ENCODE measurements at regions not wholly inside any gene's neighbourhood (a gene's known extent, or its start where the extent isn't known, plus 50 kb on each side); places are given as distances from the start of the nearest gene placed in this dataset.
A peak's percentile ranks its signal among the peaks of the same experiment; 100 is the strongest.

- no peak overlapping the region for H2AFZ ChIP-seq (ENCODE audit: low read length)
- no peaks in the 10 kb centered on the region for H3K9me2 ChIP-seq (replicated peaks; ENCODE audit: insufficient read depth, low read length)
- H4K20me1 ChIP-seq (ENCODE audit: insufficient read depth, low read depth, low read length) = no peaks in the 10 kb centered on the region
- no peaks in the 10 kb centered on the region for H3K27me3 ChIP-seq (ENCODE audit: low read length)
- H3K4me3 ChIP-seq (ENCODE audit: low read length) = no peak overlapping the region
- no peaks in the 10 kb centered on the region for H3K4me1 ChIP-seq (ENCODE audit: low read length)
- DNase-seq = no peak
- no peak overlapping the region for H3K27ac ChIP-seq (ENCODE audit: low read length)
- H3K36me3 ChIP-seq (ENCODE audit: insufficient read depth, low read length) = no peaks in the 10 kb centered on the region
- H3K9ac ChIP-seq (ENCODE audit: low read length) = no peak overlapping the region
- no peaks in the 10 kb centered on the region for H3K9me3 ChIP-seq (ENCODE audit: low read length)
- H3K79me2 ChIP-seq (ENCODE audit: low read length) = no peaks in the 10 kb centered on the region
- no peak overlapping the region for H3K4me2 ChIP-seq (ENCODE audit: low read depth, low read length, poor library complexity, severe bottlenecking)
Observed at GRCh38 chr6:74114428-74114827, 418.4 kb downstream of the CD109 start.

- no peaks in the 10 kb centered on the region for H3K27me3 ChIP-seq (ENCODE audit: low read length)
- H3K9ac ChIP-seq (ENCODE audit: low read length) = no peak overlapping the region
Observed at GRCh38 chr6:74113901-74114300, 417.9 kb downstream of the CD109 start.

GRCh38 chr6:74103417-74103816 is 407.4 kb downstream of the CD109 start:
- Histone ChIP-seq H4K20me1 (ENCODE audit: insufficient read depth, low read depth, low read length) (no peaks in the 10 kb centered on the region), H3K79me2 (ENCODE audit: low read length) (no peaks in the 10 kb centered on the region), H3K27me3 (ENCODE audit: low read length) (no peaks in the 10 kb centered on the region), H3K36me3 (ENCODE audit: insufficient read depth, low read length) (no peaks in the 10 kb centered on the region), H3K4me3 (ENCODE audit: low read length) (no peak overlapping the region), H3K4me1 (ENCODE audit: low read length) (no peaks in the 10 kb centered on the region), H3K9me2 (replicated peaks; ENCODE audit: insufficient read depth, low read length) (no peaks in the 10 kb centered on the region), H3K9me3 (ENCODE audit: low read length) (no peaks in the 10 kb centered on the region), H3K4me2 (ENCODE audit: low read depth, low read length, poor library complexity, severe bottlenecking) (no peak overlapping the region), H3K9ac (ENCODE audit: low read length) (no peak overlapping the region), H2AFZ (ENCODE audit: low read length) (no peak overlapping the region), H3K27ac (ENCODE audit: low read length) (no peak overlapping the region)
- DNase-seq = no peak

More at GRCh38 chr6:74113901-74114300, 417.9 kb downstream of the CD109 start:
- Histone ChIP-seq H3K27ac (ENCODE audit: low read length) (no peak overlapping the region), H3K9me3 (ENCODE audit: low read length) (no peaks in the 10 kb centered on the region), H3K79me2 (ENCODE audit: low read length) (no peaks in the 10 kb centered on the region), H4K20me1 (ENCODE audit: insufficient read depth, low read depth, low read length) (no peaks in the 10 kb centered on the region), H3K4me1 (ENCODE audit: low read length) (no peaks in the 10 kb centered on the region), H3K36me3 (ENCODE audit: insufficient read depth, low read length) (no peaks in the 10 kb centered on the region), H2AFZ (ENCODE audit: low read length) (no peak overlapping the region), H3K9me2 (replicated peaks; ENCODE audit: insufficient read depth, low read length) (no peaks in the 10 kb centered on the region), H3K4me2 (ENCODE audit: low read depth, low read length, poor library complexity, severe bottlenecking) (no peak overlapping the region), H3K4me3 (ENCODE audit: low read length) (no peak overlapping the region)
- DNase-seq = no peak

DNA sequence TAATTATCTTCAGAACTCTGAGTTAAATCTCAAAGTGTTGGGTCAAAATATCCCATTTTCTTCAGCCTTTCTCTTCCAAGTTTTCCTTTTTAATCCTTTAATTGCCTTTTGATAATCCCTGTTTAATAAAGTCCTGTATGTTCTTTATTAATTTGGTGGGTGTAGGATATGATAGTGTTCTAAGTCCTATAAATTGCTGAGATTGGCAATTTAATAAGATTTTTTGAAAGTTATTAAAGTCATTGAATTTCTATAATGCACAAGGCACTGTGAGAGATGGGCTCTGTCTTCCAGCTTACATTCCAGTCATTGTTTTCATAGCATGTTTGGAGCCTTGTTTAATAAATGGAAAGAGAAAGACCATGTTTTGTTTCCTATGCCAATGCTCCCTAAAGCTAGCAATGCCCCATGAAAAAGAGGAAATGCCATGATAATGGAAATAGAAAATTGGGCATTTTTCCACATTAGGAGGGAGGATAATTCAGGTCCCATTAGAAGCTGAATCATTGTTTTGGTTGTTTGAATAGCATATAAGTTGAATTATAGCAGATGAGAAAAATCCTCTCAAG is 404.8 kb downstream of the CD109 start:
- Histone ChIP-seq H3K27me3 (ENCODE audit: low read length) (no peaks in the 10 kb centered on the region), H3K27ac (ENCODE audit: low read length) (no peak overlapping the region), H3K9ac (ENCODE audit: low read length) (no peak overlapping the region)

DNA sequence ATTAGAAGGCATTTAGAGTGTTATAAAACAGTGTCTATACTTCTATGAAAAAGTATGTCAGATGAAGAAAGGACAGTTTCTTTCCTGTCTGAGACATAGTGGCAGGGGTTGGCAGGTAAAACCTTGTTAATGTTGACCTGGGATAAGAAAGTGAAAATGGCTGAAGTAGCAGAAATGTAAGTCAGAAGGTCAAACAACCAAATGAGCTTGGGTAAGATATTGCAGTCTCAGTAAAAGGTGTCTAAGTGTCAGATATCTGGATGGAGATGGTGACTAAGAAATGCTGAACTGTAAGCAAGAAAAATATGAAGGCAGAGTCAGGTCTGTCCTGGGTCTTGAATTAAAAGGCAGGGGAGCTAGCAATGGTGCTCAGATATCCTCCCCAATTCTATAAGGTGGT is 400.3 kb downstream of the CD109 start:
- H2AFZ ChIP-seq (ENCODE audit: low read length) = no peak overlapping the region

More for the DNA sequence above, 404.8 kb downstream of the CD109 start:
- Histone ChIP-seq H3K79me2 (ENCODE audit: low read length) (no peaks in the 10 kb centered on the region), H3K4me3 (ENCODE audit: low read length) (no peak overlapping the region), H3K9me3 (ENCODE audit: low read length) (no peaks in the 10 kb centered on the region), H3K9me2 (replicated peaks; ENCODE audit: insufficient read depth, low read length) (no peaks in the 10 kb centered on the region), H3K36me3 (ENCODE audit: insufficient read depth, low read length) (no peaks in the 10 kb centered on the region), H2AFZ (ENCODE audit: low read length) (no peak overlapping the region), H3K4me2 (ENCODE audit: low read depth, low read length, poor library complexity, severe bottlenecking) (no peak overlapping the region), H3K4me1 (ENCODE audit: low read length) (no peaks in the 10 kb centered on the region), H4K20me1 (ENCODE audit: insufficient read depth, low read depth, low read length) (no peaks in the 10 kb centered on the region)
- DNase-seq = no peak

GRCh38 chr6:74093361-74093760 is 397.4 kb downstream of the CD109 start:
- H3K36me3 ChIP-seq (ENCODE audit: insufficient read depth, low read length) = no peaks in the 10 kb centered on the region
- H2AFZ ChIP-seq (ENCODE audit: low read length) = no peak overlapping the region
- no peaks in the 10 kb centered on the region for H3K79me2 ChIP-seq (ENCODE audit: low read length)
- DNase-seq = no peak
- no peak overlapping the region for H3K4me2 ChIP-seq (ENCODE audit: low read depth, low read length, poor library complexity, severe bottlenecking)
- no peak overlapping the region for H3K4me3 ChIP-seq (ENCODE audit: low read length)
- no peak overlapping the region for H3K27ac ChIP-seq (ENCODE audit: low read length)
- H3K9ac ChIP-seq (ENCODE audit: low read length) = no peak overlapping the region
- no peaks in the 10 kb centered on the region for H3K9me3 ChIP-seq (ENCODE audit: low read length)
- no peaks in the 10 kb centered on the region; the same call in 1 of the 2 replicates for H4K20me1 ChIP-seq (ENCODE audit: insufficient read depth, low read depth, low read length)
- H3K4me1 ChIP-seq (ENCODE audit: low read length) = no peaks in the 10 kb centered on the region
- H3K9me2 ChIP-seq (replicated peaks; ENCODE audit: insufficient read depth, low read length) = no peaks in the 10 kb centered on the region
- H3K27me3 ChIP-seq (ENCODE audit: low read length) = no peaks in the 10 kb centered on the region

More for the DNA sequence above, 400.3 kb downstream of the CD109 start:
- Histone ChIP-seq H3K9me2 (replicated peaks; ENCODE audit: insufficient read depth, low read length) (no peaks in the 10 kb centered on the region), H3K27ac (ENCODE audit: low read length) (no peak overlapping the region), H4K20me1 (ENCODE audit: insufficient read depth, low read depth, low read length) (no peaks in the 10 kb centered on the region; the same call in 1 of the 2 replicates), H3K4me3 (ENCODE audit: low read length) (no peak overlapping the region), H3K9ac (ENCODE audit: low read length) (no peak overlapping the region), H3K79me2 (ENCODE audit: low read length) (no peaks in the 10 kb centered on the region), H3K4me1 (ENCODE audit: low read length) (no peaks in the 10 kb centered on the region), H3K27me3 (ENCODE audit: low read length) (no peaks in the 10 kb centered on the region), H3K9me3 (ENCODE audit: low read length) (no peaks in the 10 kb centered on the region), H3K4me2 (ENCODE audit: low read depth, low read length, poor library complexity, severe bottlenecking) (no peak overlapping the region), H3K36me3 (ENCODE audit: insufficient read depth, low read length) (no peaks in the 10 kb centered on the region)
- DNase-seq = no peak

DNA sequence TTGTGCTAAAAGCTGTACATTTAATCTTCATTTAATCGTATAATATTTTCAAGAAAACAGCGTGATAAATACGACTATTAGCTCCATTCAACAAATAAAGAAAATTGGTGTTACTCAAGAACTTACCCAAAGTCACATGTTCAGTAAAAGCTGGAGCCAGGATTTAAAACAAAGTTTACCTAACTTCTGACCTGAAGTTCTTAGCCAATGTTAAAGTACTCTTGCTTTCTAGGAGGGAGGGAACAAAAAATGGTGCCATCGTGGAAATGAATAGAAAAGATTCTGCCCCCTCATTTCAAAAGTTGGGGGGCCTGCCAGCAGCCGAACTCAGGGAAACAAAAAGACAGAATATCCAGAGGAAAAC is 395.8 kb downstream of the CD109 start:
- H3K9me2 ChIP-seq (replicated peaks; ENCODE audit: insufficient read depth, low read length) = no peaks in the 10 kb centered on the region
- no peaks in the 10 kb centered on the region; the same call in 1 of the 2 replicates for H4K20me1 ChIP-seq (ENCODE audit: insufficient read depth, low read depth, low read length)
- no peak overlapping the region for H2AFZ ChIP-seq (ENCODE audit: low read length)
- no peak overlapping the region for H3K4me3 ChIP-seq (ENCODE audit: low read length)
- no peak overlapping the region for H3K4me2 ChIP-seq (ENCODE audit: low read depth, low read length, poor library complexity, severe bottlenecking)
- H3K79me2 ChIP-seq (ENCODE audit: low read length) = no peaks in the 10 kb centered on the region
- no peak for DNase-seq
- H3K27me3 ChIP-seq (ENCODE audit: low read length) = no peaks in the 10 kb centered on the region
- H3K36me3 ChIP-seq (ENCODE audit: insufficient read depth, low read length) = no peaks in the 10 kb centered on the region
- no peak overlapping the region for H3K27ac ChIP-seq (ENCODE audit: low read length)
- no peak overlapping the region for H3K9ac ChIP-seq (ENCODE audit: low read length)
- no peaks in the 10 kb centered on the region for H3K9me3 ChIP-seq (ENCODE audit: low read length)
- no peaks in the 10 kb centered on the region for H3K4me1 ChIP-seq (ENCODE audit: low read length)

GRCh38 chr6:74091136-74091793 is 395.3 kb downstream of the CD109 start:
- peak; percentile 76 for DNase-seq
- no peak overlapping the region for H3K4me3 ChIP-seq (ENCODE audit: low read length)
- no peaks in the 10 kb centered on the region for H3K36me3 ChIP-seq (ENCODE audit: insufficient read depth, low read length)
- no peak overlapping the region for H3K4me2 ChIP-seq (ENCODE audit: low read depth, low read length, poor library complexity, severe bottlenecking)
- no peaks in the 10 kb centered on the region for H3K9me3 ChIP-seq (ENCODE audit: low read length)
- no peak overlapping the region for H3K27ac ChIP-seq (ENCODE audit: low read length)
- no peak overlapping the region for H2AFZ ChIP-seq (ENCODE audit: low read length)
- H3K79me2 ChIP-seq (ENCODE audit: low read length) = no peaks in the 10 kb centered on the region
- H3K4me1 ChIP-seq (ENCODE audit: low read length) = no peaks in the 10 kb centered on the region
- no peaks in the 10 kb centered on the region for H3K9me2 ChIP-seq (replicated peaks; ENCODE audit: insufficient read depth, low read length)
- H3K9ac ChIP-seq (ENCODE audit: low read length) = no peak overlapping the region
- H3K27me3 ChIP-seq (ENCODE audit: low read length) = no peaks in the 10 kb centered on the region
- no peaks in the 10 kb centered on the region; the same call in 1 of the 2 replicates for H4K20me1 ChIP-seq (ENCODE audit: insufficient read depth, low read depth, low read length)

Data from Karpas-422 (cell line).